ENCODE measurements at regions not wholly inside any gene's neighbourhood (a gene's known extent, or its start where the extent isn't known, plus 50 kb on each side); places are given as distances from the start of the nearest gene placed in this dataset.

- Histone ChIP-seq H3K18ac (ENCODE audit: low read length) (no peak overlapping the region), H3K23ac (ENCODE audit: low read length) (no peak overlapping the region), H4K8ac (ENCODE audit: low read depth, low read length) (no peak overlapping the region), H2BK120ac (ENCODE audit: low read depth, low read length) (no peak overlapping the region), H2BK15ac (replicated peaks; ENCODE audit: low read depth) (no peak overlapping the region), H3K4ac (ENCODE audit: low read depth, low read length) (no peak overlapping the region), H3K27me3 (ENCODE audit: insufficient read depth, low read length, poor library complexity) (no peaks in the 10 kb centered on the region), H3K27ac (ENCODE audit: low read depth, low read length) (no peak overlapping the region), H3K4me1 (ENCODE audit: control insufficient read depth, low read depth, low read length) (no peaks in the 10 kb centered on the region), H3K79me2 (ENCODE audit: control insufficient read depth, insufficient read depth, low read length) (no peaks in the 10 kb centered on the region), H3K56ac (ENCODE audit: low read length) (no peak overlapping the region), H3K36me3 (ENCODE audit: control insufficient read depth, insufficient read depth, low read length) (no peaks in the 10 kb centered on the region), H3K9ac (ENCODE audit: low read length) (no peak overlapping the region), H4K5ac (ENCODE audit: low read length) (no peak overlapping the region), H2AK5ac (ENCODE audit: low read length) (no peak overlapping the region), H3K4me2 (ENCODE audit: low read length) (no peak overlapping the region), H3K4me3 (ENCODE audit: low read length) (no peak overlapping the region), H2BK5ac (ENCODE audit: low read length) (no peak overlapping the region), H3K79me1 (ENCODE audit: low read length) (no peaks in the 10 kb centered on the region)
- peak; percentile 91 for DNase-seq
- no CpG with 5 or more reads among the region's 1 CpG for WGBS (ENCODE audit: extremely low coverage, insufficient coverage, low lambda C conversion rate)
These were observed 307.0 kb upstream of the REG3G start for GRCh38 chr2:78718473-78718872.

GRCh38 chr2:78721355-78722033 lies 304.0 kb upstream of the REG3G start:
- no peak for DNase-seq
- Histone ChIP-seq H3K4me2 (ENCODE audit: low read length) (no peak overlapping the region), H2AK5ac (ENCODE audit: low read length) (no peak overlapping the region), H3K79me2 (ENCODE audit: control insufficient read depth, insufficient read depth, low read length) (no peaks in the 10 kb centered on the region), H3K4me1 (ENCODE audit: control insufficient read depth, low read depth, low read length) (no peaks in the 10 kb centered on the region), H2BK15ac (replicated peaks; ENCODE audit: low read depth) (no peak overlapping the region), H4K8ac (ENCODE audit: low read depth, low read length) (no peak overlapping the region), H3K9ac (ENCODE audit: low read length) (no peak overlapping the region), H3K27ac (ENCODE audit: low read depth, low read length) (no peak overlapping the region), H3K56ac (ENCODE audit: low read length) (no peak overlapping the region), H3K23ac (ENCODE audit: low read length) (no peak overlapping the region), H2BK120ac (ENCODE audit: low read depth, low read length) (no peak overlapping the region), H3K27me3 (ENCODE audit: insufficient read depth, low read length, poor library complexity) (no peaks in the 10 kb centered on the region), H4K5ac (ENCODE audit: low read length) (no peak overlapping the region), H3K4me3 (ENCODE audit: low read length) (no peak overlapping the region), H3K4ac (ENCODE audit: low read depth, low read length) (no peak overlapping the region), H3K79me1 (ENCODE audit: low read length) (no peaks in the 10 kb centered on the region), H3K18ac (ENCODE audit: low read length) (no peak overlapping the region), H3K36me3 (ENCODE audit: control insufficient read depth, insufficient read depth, low read length) (no peaks in the 10 kb centered on the region), H2BK5ac (ENCODE audit: low read length) (no peak overlapping the region)
- 100% methylated on average over 1 of the region's 7 CpGs for WGBS (ENCODE audit: extremely low coverage, insufficient coverage, low lambda C conversion rate)

- no peak overlapping the region for H4K8ac ChIP-seq (ENCODE audit: low read depth, low read length)
- H3K4me1 ChIP-seq (ENCODE audit: control insufficient read depth, low read depth, low read length), result no peaks in the 10 kb centered on the region
- no peak overlapping the region for H4K5ac ChIP-seq (ENCODE audit: low read length)
- no peaks in the 10 kb centered on the region for H3K79me2 ChIP-seq (ENCODE audit: control insufficient read depth, insufficient read depth, low read length)
- no peaks in the 10 kb centered on the region for H3K27me3 ChIP-seq (ENCODE audit: insufficient read depth, low read length, poor library complexity)
- H2BK5ac ChIP-seq (ENCODE audit: low read length), result no peak overlapping the region
- H3K18ac ChIP-seq (ENCODE audit: low read length), result no peak overlapping the region
- no peak overlapping the region for H2BK120ac ChIP-seq (ENCODE audit: low read depth, low read length)
- WGBS (ENCODE audit: extremely low coverage, insufficient coverage, low lambda C conversion rate), result no CpG with 5 or more reads among the region's 3 CpGs
- no peak overlapping the region for H2BK15ac ChIP-seq (replicated peaks; ENCODE audit: low read depth)
- peak; percentile 48 for DNase-seq
- no peaks in the 10 kb centered on the region for H3K79me1 ChIP-seq (ENCODE audit: low read length)
- H3K4me2 ChIP-seq (ENCODE audit: low read length), result no peak overlapping the region
- H3K23ac ChIP-seq (ENCODE audit: low read length), result no peak overlapping the region
- H2AK5ac ChIP-seq (ENCODE audit: low read length), result no peak overlapping the region
- no peaks in the 10 kb centered on the region for H3K36me3 ChIP-seq (ENCODE audit: control insufficient read depth, insufficient read depth, low read length)
- no peak overlapping the region for H3K4ac ChIP-seq (ENCODE audit: low read depth, low read length)
- no peak overlapping the region for H3K4me3 ChIP-seq (ENCODE audit: low read length)
- no peak overlapping the region for H3K27ac ChIP-seq (ENCODE audit: low read depth, low read length)
- H3K9ac ChIP-seq (ENCODE audit: low read length), result no peak overlapping the region
- no peak overlapping the region for H3K56ac ChIP-seq (ENCODE audit: low read length)
These were observed 291.3 kb upstream of the REG3G start for GRCh38 chr2:78734221-78734620.

- H3K9ac ChIP-seq (ENCODE audit: low read length), result no peak overlapping the region
- H3K79me2 ChIP-seq (ENCODE audit: control insufficient read depth, insufficient read depth, low read length), result no peaks in the 10 kb centered on the region
- H3K56ac ChIP-seq (ENCODE audit: low read length), result no peak overlapping the region
- no peak overlapping the region for H2BK5ac ChIP-seq (ENCODE audit: low read length)
- H3K18ac ChIP-seq (ENCODE audit: low read length), result no peak overlapping the region
- no peak overlapping the region for H4K8ac ChIP-seq (ENCODE audit: low read depth, low read length)
- H3K4me1 ChIP-seq (ENCODE audit: control insufficient read depth, low read depth, low read length), result no peaks in the 10 kb centered on the region
- H3K27ac ChIP-seq (ENCODE audit: low read depth, low read length), result no peak overlapping the region
- no peak overlapping the region for H2BK120ac ChIP-seq (ENCODE audit: low read depth, low read length)
- H3K4me3 ChIP-seq (ENCODE audit: low read length), result no peak overlapping the region
- H2BK15ac ChIP-seq (replicated peaks; ENCODE audit: low read depth), result no peak overlapping the region
- H4K5ac ChIP-seq (ENCODE audit: low read length), result no peak overlapping the region
- no peak overlapping the region for H3K4me2 ChIP-seq (ENCODE audit: low read length)
- H2AK5ac ChIP-seq (ENCODE audit: low read length), result no peak overlapping the region
- H3K4ac ChIP-seq (ENCODE audit: low read depth, low read length), result no peak overlapping the region
- no peaks in the 10 kb centered on the region for H3K79me1 ChIP-seq (ENCODE audit: low read length)
- WGBS (ENCODE audit: extremely low coverage, insufficient coverage, low lambda C conversion rate), result no CpG with 5 or more reads among the region's 1 CpG
- no peak for DNase-seq
- no peak overlapping the region for H3K23ac ChIP-seq (ENCODE audit: low read length)
- H3K27me3 ChIP-seq (ENCODE audit: insufficient read depth, low read length, poor library complexity), result no peaks in the 10 kb centered on the region
- H3K36me3 ChIP-seq (ENCODE audit: control insufficient read depth, insufficient read depth, low read length), result no peaks in the 10 kb centered on the region
These were observed 286.2 kb upstream of the REG3G start for GRCh38 chr2:78739282-78739681.

GRCh38 chr2:78749638-78750037 lies 275.9 kb upstream of the REG3G start:
- DNase-seq, result no peak
- Histone ChIP-seq H4K5ac (ENCODE audit: low read length) (no peak overlapping the region), H3K4me3 (ENCODE audit: low read length) (no peak overlapping the region), H3K56ac (ENCODE audit: low read length) (no peak overlapping the region), H4K8ac (ENCODE audit: low read depth, low read length) (no peak overlapping the region), H3K27ac (ENCODE audit: low read depth, low read length) (no peak overlapping the region), H2AK5ac (ENCODE audit: low read length) (no peak overlapping the region), H3K79me2 (ENCODE audit: control insufficient read depth, insufficient read depth, low read length) (no peaks in the 10 kb centered on the region), H3K36me3 (ENCODE audit: control insufficient read depth, insufficient read depth, low read length) (no peaks in the 10 kb centered on the region), H3K9ac (ENCODE audit: low read length) (no peak overlapping the region), H3K27me3 (ENCODE audit: insufficient read depth, low read length, poor library complexity) (no peaks in the 10 kb centered on the region), H3K23ac (ENCODE audit: low read length) (no peak overlapping the region), H2BK5ac (ENCODE audit: low read length) (no peak overlapping the region), H3K4me2 (ENCODE audit: low read length) (no peak overlapping the region), H3K4me1 (ENCODE audit: control insufficient read depth, low read depth, low read length) (no peaks in the 10 kb centered on the region), H3K18ac (ENCODE audit: low read length) (no peak overlapping the region), H2BK120ac (ENCODE audit: low read depth, low read length) (no peak overlapping the region), H3K4ac (ENCODE audit: low read depth, low read length) (no peak overlapping the region), H3K79me1 (ENCODE audit: low read length) (no peaks in the 10 kb centered on the region), H2BK15ac (replicated peaks; ENCODE audit: low read depth) (no peak overlapping the region)
- no CpG with 5 or more reads among the region's 1 CpG for WGBS (ENCODE audit: extremely low coverage, insufficient coverage, low lambda C conversion rate)

GRCh38 chr2:78750219-78750618 lies 275.3 kb upstream of the REG3G start:
- no peak overlapping the region for H3K56ac ChIP-seq (ENCODE audit: low read length)
- no peak overlapping the region for H3K4me2 ChIP-seq (ENCODE audit: low read length)
- H3K9ac ChIP-seq (ENCODE audit: low read length), result no peak overlapping the region
- no peak overlapping the region for H3K4me3 ChIP-seq (ENCODE audit: low read length)
- no peaks in the 10 kb centered on the region for H3K4me1 ChIP-seq (ENCODE audit: control insufficient read depth, low read depth, low read length)
- no peak overlapping the region for H4K8ac ChIP-seq (ENCODE audit: low read depth, low read length)
- no peak overlapping the region for H3K23ac ChIP-seq (ENCODE audit: low read length)
- H2AK5ac ChIP-seq (ENCODE audit: low read length), result no peak overlapping the region
- H3K36me3 ChIP-seq (ENCODE audit: control insufficient read depth, insufficient read depth, low read length), result no peaks in the 10 kb centered on the region
- H3K18ac ChIP-seq (ENCODE audit: low read length), result no peak overlapping the region
- no peak overlapping the region for H3K4ac ChIP-seq (ENCODE audit: low read depth, low read length)
- H3K27ac ChIP-seq (ENCODE audit: low read depth, low read length), result no peak overlapping the region
- H4K5ac ChIP-seq (ENCODE audit: low read length), result no peak overlapping the region
- H2BK5ac ChIP-seq (ENCODE audit: low read length), result no peak overlapping the region
- H3K27me3 ChIP-seq (ENCODE audit: insufficient read depth, low read length, poor library complexity), result no peaks in the 10 kb centered on the region
- DNase-seq, result no peak
- WGBS (ENCODE audit: extremely low coverage, insufficient coverage, low lambda C conversion rate), result no CpG with 5 or more reads among the region's 2 CpGs
- H2BK120ac ChIP-seq (ENCODE audit: low read depth, low read length), result no peak overlapping the region
- H2BK15ac ChIP-seq (replicated peaks; ENCODE audit: low read depth), result no peak overlapping the region
- no peaks in the 10 kb centered on the region for H3K79me2 ChIP-seq (ENCODE audit: control insufficient read depth, insufficient read depth, low read length)
- H3K79me1 ChIP-seq (ENCODE audit: low read length), result no peaks in the 10 kb centered on the region
